Heart left ventricle (tissue), 13 donors: ENCODE measurements at regions not wholly inside any gene's neighbourhood (a gene's known extent, or its start where the extent isn't known, plus 50 kb on each side); places are given as distances from the start of the nearest gene placed in this dataset.

Experiments
- CTCF ChIP-seq, 12 donors: fragments of 200-600 bp; sonication (generic) in 4 of 12; IDR thresholded peaks; one replicate each; pipeline versions ENCODE4 v1.5.0 to v1.8.0; 2018 to 2022; ENCODE audit warnings: antibody characterized with exemption in 12 of 12, mild to moderate bottlenecking in 5 of 12
- POLR2A ChIP-seq, 2 donors: fragments of 450-650 bp; IDR thresholded peaks; one replicate each; pipeline ENCODE4 v1.6.1; 2017; ENCODE audit warnings: antibody characterized with exemption in 2 of 2, mild to moderate bottlenecking in 2 of 2, moderate library complexity in 2 of 2
- donor health status: ischemic (EF 13 %, LVEDD 7.1; RV severe dilation, severe dysfunction).
- donor health status: DM: no; HTN: yes; CAD: no.
- donor health status: DM: no; HTN: no; CAD: no.
- donor health status: ischemic (EF 25% LVEDD 6.9; RV normal size, moderate dysfunction).
- donor health status: ischemic (EF 25% LVEDD 5.7; RV mildly dilated, moderate dysfunction).
- donor health status: ischemic (EF 35%, LVEDD 5.7; RV mildly dilated, moderate dysfunction).
- donor health status: nonischemic (EF 11% LVEDD 7.7; RV severe dilation, severe dysfunction).
- donor health status: DM: yes; HTN: yes; CAD: no.
- donor health status: PGD.
- donor health status: ischemic (EF 29% LVEDD 5.4; RV normal size, mild dysfunction).
- donor health status: nonischemic (EF 23%, LVEDD 6.1; RV moderate dilation, normal function).

GRCh38 chr4:155592179-155592937, 74.3 kb upstream of the GUCY1A1 start:
- TF ChIP-seq CTCF (IDR thresholded peaks at IDR 0.05) (no peak), POLR2A (IDR thresholded peaks at IDR 0.05) (no peak)
